ENCODE measurements at regions not wholly inside any gene's neighbourhood (a gene's known extent, or its start where the extent isn't known, plus 50 kb on each side); places are given as distances from the start of the nearest gene placed in this dataset.

DNA sequence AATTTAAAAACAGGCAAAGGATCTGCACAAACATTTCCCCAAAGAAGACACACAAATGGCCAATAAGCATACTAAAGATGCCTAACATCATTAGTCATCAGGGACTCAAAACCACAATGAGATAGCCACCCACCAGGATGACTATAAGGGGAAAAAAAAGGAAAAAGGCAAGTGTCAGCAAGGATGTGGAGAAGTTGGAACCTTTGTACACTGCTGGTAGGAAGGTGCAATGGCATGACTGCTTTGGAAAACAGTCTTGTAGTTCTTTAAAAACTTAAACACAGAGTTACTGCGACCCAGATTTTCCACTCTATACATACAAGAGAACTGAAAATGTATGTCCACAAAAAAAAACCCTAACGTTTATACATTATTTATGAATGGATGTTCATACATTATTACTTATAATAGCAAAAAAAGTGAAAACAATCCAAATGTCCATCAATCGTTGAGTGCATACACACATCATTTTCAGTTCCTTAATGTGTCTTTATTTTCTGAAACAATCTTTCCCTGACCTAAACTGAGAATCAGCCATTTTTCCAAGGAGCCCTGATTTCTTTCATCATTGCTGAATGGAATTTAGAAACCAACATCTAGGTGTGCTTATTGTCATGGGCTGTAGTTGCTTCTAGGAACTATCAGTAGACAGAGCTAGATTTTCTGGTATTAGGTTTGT lies 64.7 kb upstream of the TLK1 start:
- peak; percentile 89 for DNase-seq (ENCODE audit: low read depth)
- no peak overlapping the region for H3K4me3 ChIP-seq (replicated peaks; ENCODE audit: low read depth, low read length)
- TF ChIP-seq CTCF (IDR thresholded peaks at IDR 0.05; ENCODE audit: low read length, missing control alignments), result peak; percentile 42

DNA sequence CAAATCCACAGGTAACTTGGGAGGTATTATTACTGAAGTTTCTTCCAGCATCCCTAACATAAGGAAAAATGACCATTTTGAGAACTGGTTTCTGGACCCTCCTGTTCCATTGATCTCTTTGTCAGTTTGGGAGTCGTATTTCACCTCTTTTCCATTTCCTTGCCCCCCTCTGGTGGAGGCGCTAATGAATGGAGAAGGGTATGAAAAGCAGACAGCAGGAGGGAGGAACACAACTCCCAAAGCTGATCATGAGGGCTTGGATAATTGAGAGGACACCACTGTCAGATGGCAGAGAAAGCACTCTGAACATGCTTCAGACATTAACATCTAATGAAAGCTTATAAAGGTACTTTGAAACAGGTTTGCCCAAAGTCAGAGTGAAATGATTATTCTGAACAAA lies 56.6 kb upstream of the TLK1 start:
- no peak for DNase-seq (ENCODE audit: low read depth)
- no peak overlapping the region for H3K4me3 ChIP-seq (replicated peaks; ENCODE audit: low read depth, low read length)
- TF ChIP-seq CTCF (IDR thresholded peaks at IDR 0.05; ENCODE audit: low read length, missing control alignments), result no peak

- no peak for DNase-seq (ENCODE audit: low read depth)
- TF ChIP-seq CTCF (IDR thresholded peaks at IDR 0.05; ENCODE audit: low read length, missing control alignments), result no peak
- no peak overlapping the region for H3K4me3 ChIP-seq (replicated peaks; ENCODE audit: low read depth, low read length)
Observed at GRCh38 chr2:171216631-171217030, 55.9 kb upstream of the TLK1 start.

GRCh38 chr2:171214093-171214492 lies 53.4 kb upstream of the TLK1 start:
- no peak for TF ChIP-seq CTCF (IDR thresholded peaks at IDR 0.05; ENCODE audit: low read length, missing control alignments)
- no peak overlapping the region for H3K4me3 ChIP-seq (replicated peaks; ENCODE audit: low read depth, low read length)
- DNase-seq (ENCODE audit: low read depth), result no peak

- DNase-seq (ENCODE audit: low read depth), result no peak
- no peak for TF ChIP-seq CTCF (IDR thresholded peaks at IDR 0.05; ENCODE audit: low read length, missing control alignments)
- H3K4me3 ChIP-seq (replicated peaks; ENCODE audit: low read depth, low read length), result no peak overlapping the region
Observed at GRCh38 chr2:171210864-171211431, 50.3 kb upstream of the TLK1 start.
